ENCODE measurements at regions not wholly inside any gene's neighbourhood (a gene's known extent, or its start where the extent isn't known, plus 50 kb on each side); places are given as distances from the start of the nearest gene placed in this dataset.

GRCh38 chr6:117078624-117079023, 186.7 kb upstream of the VGLL2 start:
- TF ChIP-seq POLR2A (IDR thresholded peaks at IDR 0.05) (no peak), CTCF (IDR thresholded peaks at IDR 0.05) (no peak)
